ENCODE measurements at regions not wholly inside any gene's neighbourhood (a gene's known extent, or its start where the extent isn't known, plus 50 kb on each side); places are given as distances from the start of the nearest gene placed in this dataset.

DNA sequence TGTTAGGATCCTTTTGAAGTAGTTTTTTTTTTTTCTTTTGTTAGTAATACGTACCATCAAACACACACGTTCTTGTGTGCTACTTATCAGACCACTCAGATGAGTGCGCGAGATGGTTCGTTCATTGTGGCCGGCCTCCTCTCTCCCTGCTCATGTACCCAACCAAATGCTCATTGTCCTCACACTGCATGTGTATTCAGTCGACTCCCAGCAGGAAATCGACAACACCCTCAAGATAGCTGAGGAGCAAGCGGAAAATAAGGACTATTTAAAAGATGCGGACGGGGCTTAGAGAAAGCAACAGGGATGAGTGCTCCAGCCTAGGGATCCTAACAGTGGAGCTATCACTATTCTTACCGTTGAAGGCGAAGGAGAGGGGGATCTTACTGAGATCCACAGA, 72.9 kb upstream of the GUCY1A1 start:
- Histone ChIP-seq H3K4me3 (ENCODE audit: low read depth, low read length, poor library complexity, severe bottlenecking) (no peak overlapping the region), H4K20me1 (ENCODE audit: insufficient read depth, low read length) (no peaks in the 10 kb centered on the region), H3K4me1 (ENCODE audit: insufficient read depth, low read length, severe bottlenecking) (no peaks in the 10 kb centered on the region), H3K27ac (ENCODE audit: low read depth, low read length, poor library complexity, severe bottlenecking) (no peak overlapping the region), H3K9ac (ENCODE audit: low read length) (no peak overlapping the region), H3K27me3 (ENCODE audit: insufficient read depth, low read length) (no peaks in the 10 kb centered on the region), H3K9me2 (ENCODE audit: low read depth, low read length) (no peaks in the 10 kb centered on the region), H3K79me2 (ENCODE audit: insufficient read depth, low read length) (no peaks in the 10 kb centered on the region), H3K36me3 (ENCODE audit: insufficient read depth, low read length) (no peaks in the 10 kb centered on the region), H3F3A (ENCODE audit: insufficient read depth, low read length) (no peaks in the 10 kb centered on the region), H2AFZ (ENCODE audit: low read length) (no peak overlapping the region), H3K9me3 (ENCODE audit: low read length) (no peaks in the 10 kb centered on the region), H3K4me2 (ENCODE audit: low read length) (no peak overlapping the region)
- TF ChIP-seq EZH2 (IDR thresholded peaks at IDR 0.05; ENCODE audit: borderline replicate concordance, low read length), result no peak
- TF ChIP-seq, protein P1, sequence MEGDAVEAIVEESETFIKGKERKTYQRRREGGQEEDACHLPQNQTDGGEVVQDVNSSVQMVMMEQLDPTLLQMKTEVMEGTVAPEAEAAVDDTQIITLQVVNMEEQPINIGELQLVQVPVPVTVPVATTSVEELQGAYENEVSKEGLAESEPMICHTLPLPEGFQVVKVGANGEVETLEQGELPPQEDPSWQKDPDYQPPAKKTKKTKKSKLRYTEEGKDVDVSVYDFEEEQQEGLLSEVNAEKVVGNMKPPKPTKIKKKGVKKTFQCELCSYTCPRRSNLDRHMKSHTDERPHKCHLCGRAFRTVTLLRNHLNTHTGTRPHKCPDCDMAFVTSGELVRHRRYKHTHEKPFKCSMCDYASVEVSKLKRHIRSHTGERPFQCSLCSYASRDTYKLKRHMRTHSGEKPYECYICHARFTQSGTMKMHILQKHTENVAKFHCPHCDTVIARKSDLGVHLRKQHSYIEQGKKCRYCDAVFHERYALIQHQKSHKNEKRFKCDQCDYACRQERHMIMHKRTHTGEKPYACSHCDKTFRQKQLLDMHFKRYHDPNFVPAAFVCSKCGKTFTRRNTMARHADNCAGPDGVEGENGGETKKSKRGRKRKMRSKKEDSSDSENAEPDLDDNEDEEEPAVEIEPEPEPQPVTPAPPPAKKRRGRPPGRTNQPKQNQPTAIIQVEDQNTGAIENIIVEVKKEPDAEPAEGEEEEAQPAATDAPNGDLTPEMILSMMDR (IDR thresholded peaks at IDR 0.05; ENCODE audit: low read length), result no peak

DNA sequence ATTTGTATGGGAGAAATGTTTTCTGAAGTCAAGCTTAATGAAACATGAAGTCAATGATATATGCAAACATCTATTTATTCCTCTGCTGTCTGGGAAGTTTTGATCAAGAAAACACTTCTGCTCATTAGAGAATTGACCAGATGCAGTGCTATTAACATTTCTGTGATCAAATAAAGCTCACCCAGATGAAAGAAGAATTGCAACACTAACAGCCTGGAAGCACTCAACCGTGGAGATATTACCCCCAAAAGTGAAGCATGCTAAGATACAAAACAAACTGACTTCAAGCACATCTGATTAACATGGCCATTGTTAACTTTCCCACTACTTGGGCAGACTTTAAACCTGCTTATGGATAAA, 73.7 kb upstream of the GUCY1A1 start:
- Histone ChIP-seq H3K9me2 (ENCODE audit: low read depth, low read length) (no peaks in the 10 kb centered on the region), H3K4me2 (ENCODE audit: low read length) (no peak overlapping the region), H3K4me1 (ENCODE audit: insufficient read depth, low read length, severe bottlenecking) (no peaks in the 10 kb centered on the region), H3K36me3 (ENCODE audit: insufficient read depth, low read length) (no peaks in the 10 kb centered on the region), H2AFZ (ENCODE audit: low read length) (no peak overlapping the region), H3K9ac (ENCODE audit: low read length) (no peak overlapping the region), H3K27me3 (ENCODE audit: insufficient read depth, low read length) (no peaks in the 10 kb centered on the region), H3F3A (ENCODE audit: insufficient read depth, low read length) (no peaks in the 10 kb centered on the region), H3K79me2 (ENCODE audit: insufficient read depth, low read length) (no peaks in the 10 kb centered on the region), H4K20me1 (ENCODE audit: insufficient read depth, low read length) (no peaks in the 10 kb centered on the region), H3K9me3 (ENCODE audit: low read length) (no peaks in the 10 kb centered on the region), H3K27ac (ENCODE audit: low read depth, low read length, poor library complexity, severe bottlenecking) (no peak overlapping the region), H3K4me3 (ENCODE audit: low read depth, low read length, poor library complexity, severe bottlenecking) (no peak overlapping the region)
- no peak for TF ChIP-seq EZH2 (IDR thresholded peaks at IDR 0.05; ENCODE audit: borderline replicate concordance, low read length)
- TF ChIP-seq, protein P1 (IDR thresholded peaks at IDR 0.05; ENCODE audit: low read length), result no peak

DNA sequence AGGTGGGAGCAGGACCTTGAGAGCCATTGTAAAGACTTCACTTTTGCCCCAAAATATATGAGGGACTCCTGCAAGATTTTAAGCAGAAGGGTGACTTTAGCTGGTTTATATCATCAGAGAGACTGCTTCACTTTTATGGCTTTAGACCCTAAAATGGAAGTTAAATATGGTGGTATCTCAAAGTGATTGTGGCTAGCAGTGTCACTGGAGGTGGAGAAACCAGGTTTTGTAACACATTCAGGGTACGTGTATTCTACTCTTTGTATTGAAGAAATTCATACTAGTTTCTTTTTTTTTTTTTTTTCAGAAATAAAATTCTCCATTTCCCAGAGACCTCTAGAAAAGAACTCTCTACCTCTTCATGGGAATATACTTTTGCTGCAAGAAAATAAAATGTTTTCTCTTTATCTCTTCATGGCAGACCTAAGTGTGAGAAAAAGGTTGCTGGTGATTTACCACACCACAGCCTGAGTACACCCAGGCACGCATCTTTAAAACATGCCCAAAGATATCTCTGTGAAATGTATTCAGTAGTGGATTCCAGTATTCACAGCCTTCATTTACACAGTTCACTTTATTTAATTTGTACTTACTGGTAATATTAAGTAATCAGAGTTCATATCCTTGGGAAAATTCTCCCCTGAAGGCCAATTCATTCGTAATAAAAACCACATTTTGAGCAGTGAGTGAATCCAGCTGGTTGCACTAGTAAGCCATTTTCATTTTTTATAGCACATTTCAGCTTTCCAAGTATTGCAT, 74.3 kb upstream of the GUCY1A1 start:
- H2AFZ ChIP-seq (ENCODE audit: low read length), result no peak overlapping the region
- H3K27ac ChIP-seq (ENCODE audit: low read depth, low read length, poor library complexity, severe bottlenecking), result no peak overlapping the region
- no peak overlapping the region for H3K9ac ChIP-seq (ENCODE audit: low read length)
- TF ChIP-seq EZH2 (IDR thresholded peaks at IDR 0.05; ENCODE audit: borderline replicate concordance, low read length), result no peak
- TF ChIP-seq, protein P1 (IDR thresholded peaks at IDR 0.05; ENCODE audit: low read length), result no peak
- no peak overlapping the region for H3K4me3 ChIP-seq (ENCODE audit: low read depth, low read length, poor library complexity, severe bottlenecking)
- no peaks in the 10 kb centered on the region for H4K20me1 ChIP-seq (ENCODE audit: insufficient read depth, low read length)
- H3F3A ChIP-seq (ENCODE audit: insufficient read depth, low read length), result no peaks in the 10 kb centered on the region
- H3K79me2 ChIP-seq (ENCODE audit: insufficient read depth, low read length), result no peaks in the 10 kb centered on the region
- H3K36me3 ChIP-seq (ENCODE audit: insufficient read depth, low read length), result no peaks in the 10 kb centered on the region
- H3K4me1 ChIP-seq (ENCODE audit: insufficient read depth, low read length, severe bottlenecking), result no peaks in the 10 kb centered on the region
- H3K27me3 ChIP-seq (ENCODE audit: insufficient read depth, low read length), result no peaks in the 10 kb centered on the region
- H3K9me3 ChIP-seq (ENCODE audit: low read length), result no peaks in the 10 kb centered on the region
- no peak overlapping the region for H3K4me2 ChIP-seq (ENCODE audit: low read length)
- no peaks in the 10 kb centered on the region for H3K9me2 ChIP-seq (ENCODE audit: low read depth, low read length)

All from OCI-LY1 (cell line).